Occipital lobe (tissue), 1 donor: ENCODE measurements at regions not wholly inside any gene's neighbourhood (a gene's known extent, or its start where the extent isn't known, plus 50 kb on each side); places are given as distances from the start of the nearest gene placed in this dataset.

Experiments
- DNase-seq: peaks from one replicate; lab custom pipeline; 2025; lab: John Stamatoyannopoulos, UW

GRCh38 chr5:93165559-93165958 lies 415.5 kb downstream of the NR2F1-AS1 start:
- no peak for DNase-seq

DNA sequence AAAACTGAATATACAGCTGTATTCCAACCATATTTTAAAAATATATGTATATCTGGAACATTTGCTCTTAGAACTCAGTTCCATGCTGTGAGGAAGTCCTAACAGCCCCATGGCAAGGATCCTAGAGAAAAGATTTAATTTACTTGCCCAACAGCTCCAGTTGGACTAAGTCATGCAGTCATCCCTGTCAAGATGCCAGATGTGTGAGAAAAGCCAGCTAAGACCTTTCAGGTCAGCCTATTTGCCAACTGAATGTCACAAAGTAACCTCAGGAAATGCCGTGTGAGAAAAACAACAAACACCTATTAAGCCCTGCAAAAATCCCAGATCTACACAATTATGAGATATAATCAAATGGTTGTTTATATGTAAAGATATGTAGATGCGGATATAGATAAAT lies 416.3 kb downstream of the NR2F1-AS1 start:
- DNase-seq = no peak

DNA sequence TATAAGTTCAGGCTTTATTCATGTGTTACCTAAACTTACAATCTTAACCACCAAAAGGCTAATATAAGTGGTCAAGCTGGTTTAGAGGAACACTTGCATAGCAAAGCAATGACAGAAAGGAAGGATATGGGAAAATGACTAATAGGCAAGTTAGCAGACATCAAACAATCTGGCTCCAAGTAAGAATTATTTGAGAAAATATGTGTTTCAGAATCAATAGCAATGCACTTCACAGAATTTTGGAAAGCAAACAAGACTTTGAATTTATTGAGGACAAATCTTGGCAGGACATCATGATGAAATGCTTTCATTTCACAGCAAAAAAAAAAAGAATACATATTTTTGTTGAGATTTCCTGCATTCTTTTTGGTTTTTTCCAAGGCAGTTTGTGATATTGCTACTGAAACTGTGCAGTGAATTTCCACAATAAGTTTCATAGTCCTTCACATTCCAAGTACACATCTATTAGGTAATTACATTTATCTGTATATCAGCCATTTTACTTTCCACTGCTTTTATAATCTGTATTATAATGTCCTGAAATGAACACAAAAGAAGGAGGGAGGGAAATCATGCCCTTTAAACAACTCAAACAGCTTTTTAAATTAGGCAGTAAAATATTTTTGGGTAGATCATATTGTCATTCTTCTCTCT lies 417.9 kb downstream of the NR2F1-AS1 start:
- no peak for DNase-seq

GRCh38 chr5:93161661-93162654 lies 419.1 kb downstream of the NR2F1-AS1 start:
- DNase-seq = no peak

DNA sequence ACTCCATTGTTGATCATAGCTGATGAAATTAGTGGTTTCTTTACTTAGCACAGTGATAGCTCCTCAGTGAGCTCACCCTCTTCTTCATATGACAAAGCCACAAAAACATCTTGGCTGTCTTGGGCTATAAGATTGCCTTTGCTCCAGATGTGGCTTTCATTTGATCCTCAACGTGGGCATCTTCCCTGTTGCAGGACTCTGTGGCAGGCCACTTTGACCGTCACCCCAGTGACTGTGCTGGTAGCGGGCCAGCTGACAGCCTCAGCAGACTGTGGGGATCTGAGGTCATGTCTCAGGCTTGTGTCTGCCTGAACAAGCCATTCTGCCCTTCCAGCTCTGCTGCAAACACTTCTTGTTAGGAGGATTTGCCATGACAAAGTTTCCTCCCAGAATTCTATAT lies 422.2 kb downstream of the NR2F1-AS1 start:
- no peak for DNase-seq

DNA sequence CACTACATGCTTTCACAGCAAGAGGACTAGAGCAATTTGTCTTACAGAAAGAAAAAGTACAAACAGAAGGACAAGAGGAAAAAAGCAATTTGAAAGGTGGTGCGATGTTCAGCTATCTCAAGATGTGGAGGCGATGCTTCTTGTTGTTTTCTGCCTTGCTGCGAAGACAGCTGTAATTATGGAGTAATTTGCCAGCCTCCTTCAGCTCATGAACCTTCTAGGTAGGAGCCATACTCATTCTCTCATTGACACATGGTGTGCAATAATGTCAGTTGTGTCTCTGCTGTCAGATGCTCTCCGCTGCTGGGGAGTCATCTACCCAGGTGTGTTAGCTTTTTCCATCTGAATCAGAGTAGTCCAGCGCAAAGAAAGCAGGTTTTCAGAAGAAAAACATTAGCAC lies 424.5 kb downstream of the NR2F1-AS1 start:
- DNase-seq = no peak

- DNase-seq = no peak
Observed at GRCh38 chr5:93154535-93154934, 426.5 kb downstream of the NR2F1-AS1 start.

GRCh38 chr5:93153461-93153860 lies 427.6 kb downstream of the NR2F1-AS1 start:
- no peak for DNase-seq

DNA sequence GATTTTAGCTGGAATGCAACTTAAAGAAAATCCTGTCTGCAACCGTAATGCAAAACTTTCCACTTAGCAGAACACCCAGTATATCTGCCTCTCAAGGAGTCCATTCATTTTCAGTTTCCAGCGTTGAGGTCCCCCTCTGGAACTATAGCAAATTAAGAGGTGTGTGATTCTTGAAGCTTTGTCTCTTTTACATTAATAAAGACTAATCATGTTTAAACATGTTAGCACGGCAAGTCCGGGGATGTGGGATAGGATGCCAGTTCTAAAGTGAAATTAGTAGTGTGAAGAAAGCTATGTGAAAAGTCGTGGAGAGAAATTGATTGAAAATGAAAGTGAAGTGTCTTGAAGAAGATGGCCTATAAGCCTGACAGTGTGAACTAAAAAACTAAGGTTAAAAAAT lies 429.1 kb downstream of the NR2F1-AS1 start:
- no peak for DNase-seq

GRCh38 chr5:93151121-93151520 lies 429.9 kb downstream of the NR2F1-AS1 start:
- no peak for DNase-seq

DNA sequence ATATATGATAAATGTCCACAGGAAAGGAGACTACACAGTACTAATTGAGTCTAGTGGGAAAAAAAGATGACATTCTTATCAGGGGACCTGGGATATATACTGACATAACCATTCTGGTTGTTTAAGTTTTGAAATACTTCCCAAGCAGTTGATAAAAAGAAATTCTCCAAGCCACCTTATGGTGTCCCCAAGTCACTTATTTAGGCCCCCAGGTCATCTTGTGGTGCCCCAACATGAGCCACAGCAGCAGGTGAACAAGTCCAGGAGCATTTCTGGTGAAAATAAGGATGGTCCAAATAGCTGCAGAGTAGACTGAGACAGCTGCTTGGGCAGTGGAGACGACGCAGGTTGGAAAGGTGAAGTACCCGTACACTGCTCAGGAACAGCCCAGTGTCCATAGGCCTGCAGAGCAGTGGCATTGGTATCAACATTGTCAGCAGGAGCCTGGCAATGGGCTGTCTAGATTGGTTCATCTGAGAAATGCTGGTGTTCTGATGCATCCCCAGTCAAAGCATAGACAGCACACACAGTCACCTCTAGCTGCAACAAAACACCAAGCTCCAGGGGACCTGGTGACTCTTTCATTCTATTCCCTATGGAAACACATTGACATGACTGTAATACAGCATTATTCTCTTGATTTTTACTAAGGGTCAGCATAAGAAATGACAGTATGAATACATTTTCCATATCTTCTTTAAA lies 430.6 kb downstream of the NR2F1-AS1 start:
- DNase-seq = no peak

GRCh38 chr5:93145767-93146166 lies 435.3 kb downstream of the NR2F1-AS1 start:
- no peak for DNase-seq

GRCh38 chr5:93145019-93145418 lies 436.0 kb downstream of the NR2F1-AS1 start:
- DNase-seq = no peak

GRCh38 chr5:93141969-93142368 lies 439.1 kb downstream of the NR2F1-AS1 start:
- no peak for DNase-seq

- DNase-seq = no peak
Observed at GRCh38 chr5:93130624-93131490, 450.2 kb downstream of the NR2F1-AS1 start.

DNA sequence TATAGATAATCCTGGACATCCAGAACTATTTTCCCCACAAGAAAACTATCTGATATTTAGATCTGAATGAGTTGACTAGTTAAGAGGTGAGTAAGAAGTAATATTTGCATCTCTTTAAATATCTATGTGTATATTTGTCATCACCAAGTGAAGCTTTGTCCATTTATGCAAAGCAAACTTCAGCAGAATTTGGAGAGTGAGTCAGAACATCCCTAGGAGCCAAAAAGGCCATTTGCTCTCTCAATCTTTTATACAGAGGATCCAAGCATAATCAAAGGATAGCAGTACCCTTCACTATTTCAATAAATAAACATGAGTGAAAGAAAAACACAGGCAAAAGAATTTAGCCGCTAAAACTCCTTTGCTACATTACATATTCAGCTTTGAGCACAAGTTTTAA lies 454.4 kb downstream of the NR2F1-AS1 start:
- no peak for DNase-seq

DNA sequence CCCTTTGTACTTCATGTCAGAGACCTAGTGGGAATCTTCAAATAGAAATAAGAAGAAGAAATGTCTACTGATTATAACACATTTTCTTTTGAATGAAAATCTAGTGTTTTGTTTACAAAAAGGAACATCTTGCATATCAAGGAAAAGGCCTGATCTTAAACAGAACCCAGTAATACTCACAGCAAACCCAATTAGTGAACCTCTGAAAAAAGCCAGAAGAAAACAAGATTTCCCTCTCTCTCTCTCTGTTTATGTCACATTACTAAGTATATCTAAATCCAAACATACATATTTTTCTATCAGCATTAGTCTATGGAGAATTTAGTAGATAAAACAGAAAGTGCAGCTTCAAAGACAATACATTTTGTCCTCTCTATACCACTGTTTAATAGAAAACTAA lies 457.9 kb downstream of the NR2F1-AS1 start:
- DNase-seq = no peak

GRCh38 chr5:93122446-93122845 lies 458.6 kb downstream of the NR2F1-AS1 start:
- DNase-seq = no peak

- DNase-seq = no peak
Observed at GRCh38 chr5:93120771-93121170, 460.2 kb downstream of the NR2F1-AS1 start.

- no peak for DNase-seq
Observed at GRCh38 chr5:93120051-93120450, 461.0 kb downstream of the NR2F1-AS1 start.
